NT2/D1 (cell line): ENCODE measurements at regions not wholly inside any gene's neighbourhood (a gene's known extent, or its start where the extent isn't known, plus 50 kb on each side); places are given as distances from the start of the nearest gene placed in this dataset.

Source experiments
- SUZ12 ChIP-seq: IDR thresholded peaks from 2 replicates; pipeline ENCODE4 v1.6.1; 2011; ENCODE audit not compliant: insufficient read length, insufficient read depth; ENCODE audit errors: extremely low read depth
- YY1 ChIP-seq: IDR thresholded peaks from 2 replicates; pipeline ENCODE4 v1.6.1; 2011; ENCODE audit not compliant: insufficient read length, insufficient read depth

DNA sequence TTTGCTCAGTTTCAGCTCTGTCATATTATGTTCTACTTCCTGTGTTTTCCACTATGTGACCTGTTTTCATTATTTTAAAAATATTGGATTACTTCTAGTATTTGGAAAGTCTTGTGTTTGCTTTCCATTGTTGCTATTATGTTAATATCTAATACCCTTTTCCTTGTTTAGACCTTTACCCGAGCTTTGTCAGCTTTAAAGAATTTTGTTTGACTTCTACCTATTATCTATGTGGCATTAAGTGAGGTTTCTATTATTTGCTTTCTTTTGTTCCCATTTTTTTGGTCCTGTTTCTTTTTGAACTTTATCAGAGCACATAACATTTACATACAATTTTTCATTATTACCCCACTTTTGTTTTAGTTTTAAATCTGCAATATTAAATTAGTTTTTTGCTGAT lies 202.7 kb downstream of the MANEA start:
- no peak for TF ChIP-seq SUZ12
- TF ChIP-seq YY1: no peak
